ENCODE measurements at regions not wholly inside any gene's neighbourhood (a gene's known extent, or its start where the extent isn't known, plus 50 kb on each side); places are given as distances from the start of the nearest gene placed in this dataset.

- FAIRE-seq = no peak
These were observed 147.0 kb downstream of the PSAT1 start for GRCh38 chr9:78443946-78444345.

More at GRCh38 chr9:78443946-78444345, 147.0 kb downstream of the PSAT1 start:
- H2BK120ac ChIP-seq (replicated peaks; ENCODE audit: low read depth, low read length) = no peak overlapping the region
- H4K20me1 ChIP-seq (replicated peaks in 1 of 2; ENCODE audit: control insufficient read depth in 1 of 2, insufficient read depth in 2 of 2, low read length in 2 of 2) = no peaks in the 10 kb centered on the region
- ChIA-PET POLR2A (ENCODE audit: partially characterized antibody) (no interaction called here), CTCF (ENCODE audit: partially characterized antibody) (interaction anchor here (0.8 kb wide), 1 partner anchor 17 kb away, joined by 3 read pairs; no protein-coding TSS in a partner anchor)
- H2BK20ac ChIP-seq (ENCODE audit: low read length) = no peak overlapping the region
- H2BK12ac ChIP-seq (ENCODE audit: low read depth, low read length) = no peak overlapping the region
- H3K4me3 ChIP-seq (ENCODE audit: extremely low read depth in 1 of 4, insufficient read depth in 2 of 4, low read depth in 3 of 4, low read length in 4 of 4) = no peak overlapping the region
- peaks cover 0 to 8% of the 10 kb centered on the region in 2 experiments; a peak in 1 of 4 replicates for H3K9me3 ChIP-seq (ENCODE audit: insufficient read depth in 2 of 2, low read depth in 1 of 2, low read length in 1 of 2)
- H3K4me2 ChIP-seq (ENCODE audit: insufficient read depth in 1 of 2, low read depth in 2 of 2, low read length in 2 of 2) = no peak overlapping the region
- DNase-seq (ENCODE audit: low read depth in 1 of 2, low spot score in 2 of 2) = no peak
- H3K9ac ChIP-seq (replicated peaks in 1 of 4; ENCODE audit: extremely low read depth in 1 of 4, low read depth in 3 of 4, low read length in 3 of 4) = no peak overlapping the region
- no peaks in the 10 kb centered on the region for H3K27me3 ChIP-seq (replicated peaks in 1 of 4; ENCODE audit: control insufficient read depth in 3 of 4, extremely low read depth in 1 of 4, insufficient read depth in 3 of 4, low read length in 3 of 4)
- H2BK15ac ChIP-seq (ENCODE audit: low read length) = no peak overlapping the region
- no peak overlapping the region for H4K8ac ChIP-seq (ENCODE audit: extremely low read depth, insufficient read depth, low read length)
- H3K4me1 ChIP-seq (replicated peaks in 1 of 4; ENCODE audit: control insufficient read depth in 3 of 4, insufficient read depth in 4 of 4, low read length in 3 of 4) = peaks cover 7 to 18% (median 10%) of the 10 kb centered on the region in 4 experiments
- no peak overlapping the region for H2AFZ ChIP-seq (ENCODE audit: low read length)
- TF ChIP-seq SIX5 (IDR thresholded peaks at IDR 0.05; ENCODE audit: low read depth, low read length) (no peak), RAD21 (IDR thresholded peaks at IDR 0.05 in 1 of 2, conservative IDR thresholded peaks at IDR 0.05 in 1 of 2; ENCODE audit: low read depth in 2 of 2, low read length in 2 of 2) (no peak), MAFK (IDR thresholded peaks at IDR 0.05; ENCODE audit: low read depth, low read length) (no peak), TCF12 (IDR thresholded peaks at IDR 0.05; ENCODE audit: low read depth, low read length) (no peak), POU5F1 (IDR thresholded peaks at IDR 0.05; ENCODE audit: low read depth, low read length) (no peak), MAX (IDR thresholded peaks at IDR 0.05) (no peak)
- no peak overlapping the region for H3K23ac ChIP-seq (ENCODE audit: insufficient read length)
- no peak overlapping the region for H4K5ac ChIP-seq (ENCODE audit: insufficient read length, low read depth, low read length)
- no peaks in the 10 kb centered on the region for H3K79me1 ChIP-seq (ENCODE audit: low read depth, low read length)
- no peak overlapping the region for H3K14ac ChIP-seq (ENCODE audit: insufficient read length)
- no peak overlapping the region for H4K91ac ChIP-seq (replicated peaks; ENCODE audit: insufficient read length, low read length)
- H3K27ac ChIP-seq (ENCODE audit: low read depth, low read length) = no peak overlapping the region
- H3K79me2 ChIP-seq (ENCODE audit: control insufficient read depth in 1 of 2, insufficient read depth in 2 of 2, low read length in 2 of 2) = no peaks in the 10 kb centered on the region
- H3K36me3 ChIP-seq (ENCODE audit: control insufficient read depth in 2 of 4, insufficient read depth in 4 of 4, low read length in 3 of 4) = peaks cover 0 to 6% (median 0%) of the 10 kb centered on the region in 4 experiments; a peak in 2 of 8 replicates
- no peak overlapping the region for H3K18ac ChIP-seq (ENCODE audit: extremely low read depth, low read length)
- no peaks in the 10 kb centered on the region for H3K23me2 ChIP-seq (ENCODE audit: low read depth, low read length)
- WGBS, 2 experiments (ENCODE audit: extremely low coverage in 1 of 2, insufficient coverage in 1 of 2, insufficient read length in 1 of 2, insufficient replicate concordance in 2 of 2, low coverage in 1 of 2, low lambda C conversion rate in 2 of 2, missing lambda C conversion rate in 1 of 2) = 92% methylated on average over 7 of the region's 7 CpGs; no CpG with 5 or more reads in 1 of the 2 experiments
- H2AK5ac ChIP-seq (ENCODE audit: low read depth, low read length) = no peak overlapping the region
- H2BK5ac ChIP-seq (ENCODE audit: low read depth, low read length) = no peak overlapping the region
- no peak overlapping the region for H3K4ac ChIP-seq (replicated peaks; ENCODE audit: insufficient read length, low read depth, low read length)
- H3K56ac ChIP-seq (replicated peaks; ENCODE audit: insufficient read length, low read depth, low read length) = no peak overlapping the region
